Mesenchymal stem cell (in vitro differentiated cells and primary cell): ENCODE measurements at regions not wholly inside any gene's neighbourhood (a gene's known extent, or its start where the extent isn't known, plus 50 kb on each side); places are given as distances from the start of the nearest gene placed in this dataset.
"Not testable (repeated sequence)": the region's sequence is repeated elsewhere in the genome, so short reads cannot be mapped to it uniquely, and the experiment has no call there.

Source experiments
- DNase-seq: peaks from one replicate; pipeline ENCODE4 v3.0.0-alpha.2; 2013
- H2AFZ ChIP-seq: one replicate; pipeline ENCODE4 v1.6.1; 2013; ENCODE audit warnings: low read depth, mild to moderate bottlenecking, control low read depth, inconsistent platforms, low read length, moderate library complexity
- H2AK5ac ChIP-seq: 2 replicates; pipeline ENCODE4 v1.6.1; 2013; ENCODE audit warnings: low read length, moderate library complexity, mild to moderate bottlenecking, inconsistent platforms; ENCODE audit not compliant: severe bottlenecking
- H2BK120ac ChIP-seq: one replicate; pipeline ENCODE4 v1.6.1; 2013; ENCODE audit warnings: low read depth, mild to moderate bottlenecking, inconsistent platforms, low read length, moderate library complexity
- H2BK12ac ChIP-seq, 2 experiments: one replicate each; pipeline ENCODE4 v1.6.1; 2013; ENCODE audit warnings: inconsistent platforms in 2 of 2, low read length in 2 of 2, mild to moderate bottlenecking in 2 of 2, moderate library complexity in 2 of 2, control low read depth in 1 of 2
- H2BK15ac ChIP-seq: one replicate; pipeline ENCODE4 v1.6.1; 2013; ENCODE audit warnings: mild to moderate bottlenecking, low read depth, inconsistent platforms; ENCODE audit not compliant: poor library complexity, severe bottlenecking
- H2BK5ac ChIP-seq: 2 replicates; pipeline ENCODE4 v1.6.1; 2013; ENCODE audit warnings: low read depth, mild to moderate bottlenecking, low read length, control low read depth, inconsistent platforms; ENCODE audit not compliant: poor library complexity, severe bottlenecking
- H3K14ac ChIP-seq, 2 experiments: one replicate each; pipeline ENCODE4 v1.6.1; 2013; ENCODE audit warnings: inconsistent platforms in 2 of 2, low read length in 2 of 2, control low read depth in 1 of 2, mild to moderate bottlenecking in 1 of 2, moderate library complexity in 1 of 2
- H3K18ac ChIP-seq, 2 experiments: one replicate each; pipeline ENCODE4 v1.6.1; 2013; ENCODE audit warnings: inconsistent platforms in 2 of 2, low read length in 2 of 2, control low read depth in 1 of 2, low read depth in 1 of 2, mild to moderate bottlenecking in 1 of 2
- H3K23ac ChIP-seq, 2 experiments: one replicate each; pipeline ENCODE4 v1.6.1; 2013; ENCODE audit warnings: inconsistent platforms in 2 of 2, low read length in 2 of 2, mild to moderate bottlenecking in 2 of 2, moderate library complexity in 2 of 2, control low read depth in 1 of 2
- H3K27ac ChIP-seq: 2 replicates; pipeline ENCODE4 v1.5.1; 2013; ENCODE audit warnings: mild to moderate bottlenecking, moderate library complexity, low read length, control low read depth, inconsistent platforms; ENCODE audit not compliant: poor library complexity, severe bottlenecking
- H3K27me3 ChIP-seq, 2 experiments: 2 replicates each; pipeline versions ENCODE4 v1.6.1 to v1.7.0; 2013; ENCODE audit warnings: low read length in 2 of 2, mild to moderate bottlenecking in 2 of 2, moderate library complexity in 2 of 2, control low read depth in 1 of 2, inconsistent platforms in 1 of 2; ENCODE audit not compliant: control insufficient read depth in 1 of 2, insufficient read depth in 1 of 2
- H3K36me3 ChIP-seq, 2 experiments: 2 replicates each; pipeline versions ENCODE4 v1.6.1 to v1.7.0; 2013; ENCODE audit warnings: low read length in 2 of 2, control low read depth in 1 of 2, inconsistent platforms in 1 of 2, low read depth in 1 of 2, mild to moderate bottlenecking in 1 of 2; ENCODE audit not compliant: insufficient read depth in 2 of 2, control insufficient read depth in 1 of 2
- H3K4ac ChIP-seq, 2 experiments: one replicate each; pipeline ENCODE4 v1.6.1; 2013; ENCODE audit warnings: inconsistent platforms in 2 of 2, low read length in 2 of 2, mild to moderate bottlenecking in 2 of 2, moderate library complexity in 2 of 2, control low read depth in 1 of 2, low read depth in 1 of 2
- H3K4me1 ChIP-seq: 2 replicates; pipeline ENCODE4 v1.6.1; 2013; ENCODE audit warnings: low read depth, low read length, control low read depth; ENCODE audit not compliant: control insufficient read depth, insufficient read depth
- H3K4me2 ChIP-seq: 2 replicates; pipeline ENCODE4 v1.6.1; 2013; ENCODE audit warnings: low read length, mild to moderate bottlenecking, inconsistent platforms; ENCODE audit not compliant: poor library complexity, severe bottlenecking
- H3K4me3 ChIP-seq, 2 experiments: 2 replicates each; pipeline versions ENCODE4 v1.5.1 to v1.7.0; 2013; ENCODE audit warnings: low read length in 2 of 2, mild to moderate bottlenecking in 2 of 2, control low read depth in 1 of 2, low read depth in 1 of 2; ENCODE audit not compliant: insufficient read depth in 1 of 2
- H3K79me1 ChIP-seq: replicated peaks from 2 replicates; pipeline ENCODE4 v1.6.1; 2013; ENCODE audit warnings: mild to moderate bottlenecking, control low read depth, low read length, inconsistent platforms; ENCODE audit not compliant: poor library complexity, severe bottlenecking
- H3K9ac ChIP-seq: 2 replicates; pipeline ENCODE4 v1.7.0; 2013; ENCODE audit warnings: mild to moderate bottlenecking, low read length, moderate library complexity
- H3K9me3 ChIP-seq: 2 replicates; pipeline ENCODE4 v1.7.0; 2013; ENCODE audit warnings: mild to moderate bottlenecking, low read length; ENCODE audit not compliant: control insufficient read depth
- H4K8ac ChIP-seq: one replicate; pipeline ENCODE4 v1.6.1; 2013; ENCODE audit warnings: inconsistent platforms, mild to moderate bottlenecking, low read length, moderate library complexity
- H4K91ac ChIP-seq: one replicate; pipeline ENCODE4 v1.6.1; 2013; ENCODE audit warnings: mild to moderate bottlenecking, low read length, inconsistent platforms
- WGBS: methylation state at CpG from one replicate; pipeline ENCODE4 v1.1.7; 2013; ENCODE audit warnings: mixed read lengths; 5-methylcytosine and 5-hydroxymethylcytosine counted together

- not testable (repeated sequence) for H2AK5ac ChIP-seq, H2BK12ac ChIP-seq, H3K79me1 ChIP-seq, H2BK5ac ChIP-seq, H3K9ac ChIP-seq, H2AFZ ChIP-seq, H3K18ac ChIP-seq, H3K23ac ChIP-seq, DNase-seq, H3K27me3 ChIP-seq, H3K4ac ChIP-seq, H3K27ac ChIP-seq, H3K36me3 ChIP-seq, H3K9me3 ChIP-seq, H3K14ac ChIP-seq, H4K91ac ChIP-seq, H2BK120ac ChIP-seq, H2BK15ac ChIP-seq, H3K4me1 ChIP-seq, H3K4me2 ChIP-seq, H3K4me3 ChIP-seq, H4K8ac ChIP-seq
- 78% methylated on average over 3 of the region's 3 CpGs for WGBS
These were observed 179.1 kb upstream of the LAMA2 start for GRCh38 chr6:128703794-128704193.

DNA sequence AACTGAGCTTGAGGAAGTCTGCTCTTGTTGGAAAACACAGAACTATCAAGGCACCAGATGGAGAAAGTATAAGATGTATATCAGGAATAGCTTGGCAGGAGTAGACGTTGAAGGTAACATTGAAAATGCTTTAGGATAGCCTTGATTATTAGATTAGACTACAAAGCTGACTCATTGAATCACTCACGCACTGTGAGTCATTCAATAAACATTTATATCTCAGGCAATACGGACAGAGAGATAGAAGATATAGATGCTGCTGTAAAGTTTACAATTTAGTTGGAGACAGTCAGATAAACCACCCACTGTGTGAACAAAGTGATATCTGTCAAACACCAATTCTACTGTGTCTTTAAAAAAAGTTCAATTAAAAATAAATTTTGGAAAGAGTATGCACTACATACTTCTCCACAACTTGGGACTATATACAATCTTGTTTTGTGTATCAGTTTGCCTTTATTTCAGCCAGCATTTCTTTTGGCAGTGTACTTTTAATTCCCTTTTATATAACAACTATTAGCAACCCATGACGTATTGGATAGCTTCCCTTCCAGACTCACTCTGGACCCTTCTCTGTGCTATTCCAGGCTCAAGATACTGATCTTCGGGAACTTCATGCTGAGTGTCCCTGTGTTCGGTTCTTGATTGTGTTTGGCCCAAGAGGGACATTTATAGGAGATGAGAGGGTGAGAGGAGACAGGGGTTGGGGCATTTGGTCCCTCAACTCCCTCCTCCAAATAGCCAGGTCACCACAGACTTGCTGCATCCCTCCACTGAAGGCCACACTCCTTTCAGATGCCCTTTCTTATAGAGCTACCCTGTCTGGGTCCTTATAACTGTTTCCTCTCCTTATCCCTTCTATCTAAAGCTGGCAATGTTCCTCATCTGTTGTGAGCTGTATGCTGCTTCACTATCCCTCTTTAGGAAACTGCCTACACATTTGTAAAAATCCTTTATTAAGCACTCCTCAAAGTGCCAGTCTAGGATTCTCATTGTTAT is 176.6 kb upstream of the PTPRK start:
- no peak overlapping the region for H2BK5ac ChIP-seq
- H2BK15ac ChIP-seq = no peak overlapping the region
- H3K4ac ChIP-seq = no peak overlapping the region
- H2BK12ac ChIP-seq = peak overlapping the region in 1 of 2 experiments; percentile 66
- H3K9me3 ChIP-seq = no peaks in the 10 kb centered on the region
- no peak overlapping the region for H2AFZ ChIP-seq
- H3K79me1 ChIP-seq = no peaks in the 10 kb centered on the region
- no peaks in the 10 kb centered on the region for H3K4me1 ChIP-seq
- H3K4me2 ChIP-seq = no peak overlapping the region
- H3K14ac ChIP-seq = no peak overlapping the region
- H4K8ac ChIP-seq = no peak overlapping the region
- no peak overlapping the region for H3K27ac ChIP-seq
- H3K4me3 ChIP-seq = no peak overlapping the region
- 45% methylated on average over 2 of the region's 6 CpGs for WGBS
- H3K36me3 ChIP-seq = no peaks in the 10 kb centered on the region
- no peak overlapping the region for H3K18ac ChIP-seq
- DNase-seq = peak; percentile 76
- H3K23ac ChIP-seq = no peak overlapping the region
- no peaks in the 10 kb centered on the region for H3K27me3 ChIP-seq
- peak overlapping the region; percentile 80 for H2AK5ac ChIP-seq
- peak overlapping the region; percentile 19 for H2BK120ac ChIP-seq
- no peak overlapping the region for H3K9ac ChIP-seq
- peak overlapping the region; percentile 15 for H4K91ac ChIP-seq

GRCh38 chr6:128694303-128695009 is 174.1 kb upstream of the PTPRK start:
- H3K9me3 ChIP-seq = no peaks in the 10 kb centered on the region
- H3K4me1 ChIP-seq = no peaks in the 10 kb centered on the region
- no peaks in the 10 kb centered on the region for H3K36me3 ChIP-seq
- no peak overlapping the region for H3K4me2 ChIP-seq
- H4K8ac ChIP-seq = no peak overlapping the region
- no peak overlapping the region for H3K4ac ChIP-seq
- peak; percentile 10 for DNase-seq
- WGBS = 100% methylated on average over 1 of the region's 1 CpG
- no peaks in the 10 kb centered on the region for H3K27me3 ChIP-seq
- no peak overlapping the region for H3K14ac ChIP-seq
- no peak overlapping the region for H2BK15ac ChIP-seq
- no peak overlapping the region for H3K18ac ChIP-seq
- H2BK5ac ChIP-seq = no peak overlapping the region
- no peak overlapping the region for H2AK5ac ChIP-seq
- H2AFZ ChIP-seq = no peak overlapping the region
- no peak overlapping the region for H3K9ac ChIP-seq
- no peak overlapping the region for H3K23ac ChIP-seq
- no peak overlapping the region for H2BK120ac ChIP-seq
- H3K4me3 ChIP-seq = no peak overlapping the region
- no peak overlapping the region for H3K27ac ChIP-seq
- no peaks in the 10 kb centered on the region for H3K79me1 ChIP-seq
- H4K91ac ChIP-seq = no peak overlapping the region
- H2BK12ac ChIP-seq = no peak overlapping the region

GRCh38 chr6:128690063-128690462 is 169.7 kb upstream of the PTPRK start:
- DNase-seq = no peak
- Histone ChIP-seq H3K18ac (no peak overlapping the region), H2AK5ac (no peak overlapping the region), H3K27me3 (no peaks in the 10 kb centered on the region), H3K4me2 (no peak overlapping the region), H3K79me1 (no peaks in the 10 kb centered on the region), H3K23ac (no peak overlapping the region), H3K4me3 (no peak overlapping the region), H3K9ac (no peak overlapping the region), H3K36me3 (no peaks in the 10 kb centered on the region), H2BK15ac (no peak overlapping the region), H3K4ac (no peak overlapping the region), H4K91ac (no peak overlapping the region), H2BK12ac (no peak overlapping the region), H3K14ac (no peak overlapping the region), H2BK120ac (no peak overlapping the region), H4K8ac (no peak overlapping the region), H3K27ac (no peak overlapping the region), H3K4me1 (no peaks in the 10 kb centered on the region), H2BK5ac (no peak overlapping the region), H3K9me3 (no peaks in the 10 kb centered on the region), H2AFZ (no peak overlapping the region)
- 100% methylated on average over 1 of the region's 3 CpGs for WGBS
